Neural progenitor cell (in vitro differentiated cells): ENCODE measurements at regions not wholly inside any gene's neighbourhood (a gene's known extent, or its start where the extent isn't known, plus 50 kb on each side); places are given as distances from the start of the nearest gene placed in this dataset.

Source experiments
- CTCF ChIP-seq: fragments of 200-600 bp; sonication (generic); IDR thresholded peaks from 2 replicates; pipeline ENCODE4 v1.5.1; 2017; ENCODE audit warnings: antibody characterized with exemption, mild to moderate bottlenecking
- EZH2 ChIP-seq: fragments of 200-600 bp; sonication (generic); IDR thresholded peaks from 2 replicates; pipeline ENCODE4 v1.6.1; 2017; ENCODE audit warnings: antibody characterized with exemption, mild to moderate bottlenecking, moderate library complexity
- EZH2phosphoT487 ChIP-seq: fragments of 200-600 bp; sonication (generic); IDR thresholded peaks from 2 replicates; pipeline ENCODE4 v1.6.1; 2017; ENCODE audit warnings: antibody characterized with exemption

- TF ChIP-seq CTCF = no peak
- TF ChIP-seq EZH2 = no peak
- TF ChIP-seq EZH2phosphoT487 = no peak
Measured at GRCh38 chr4:128737098-128737513, 72.4 kb upstream of the JADE1 start.
